K562 (cell line): ENCODE measurements at regions not wholly inside any gene's neighbourhood (a gene's known extent, or its start where the extent isn't known, plus 50 kb on each side); places are given as distances from the start of the nearest gene placed in this dataset.

Source experiments
- CTCFL ChIP-seq: IDR thresholded peaks from 2 replicates; pipeline ENCODE4 v1.6.1; 2011; ENCODE audit warnings: borderline replicate concordance, low read depth, mild to moderate bottlenecking, moderate library complexity, low read length; ENCODE audit not compliant: insufficient read depth, poor library complexity, severe bottlenecking
- GABPB1 ChIP-seq: sonication (generic); formaldehyde crosslinking; IDR thresholded peaks from 2 replicates; pipeline ENCODE4 v1.8.0; 2022; ENCODE audit warnings: mild to moderate bottlenecking, missing genetic modification reagents
- GTF3C2 ChIP-seq: IDR thresholded peaks from 3 replicates; pipeline ENCODE4 v1.6.1; 2011; ENCODE audit warnings: borderline replicate concordance, mild to moderate bottlenecking, moderate library complexity; ENCODE audit not compliant: insufficient read length; ENCODE audit errors: extremely low read depth
- JUND ChIP-seq, 2 experiments: IDR thresholded peaks; 2 replicates in 1 of 2; 3 replicates in 1 of 2; pipeline ENCODE4 v1.6.1; 2011; ENCODE audit warnings: borderline replicate concordance in 2 of 2, low read depth in 2 of 2, low read length in 2 of 2, improper control_type of control experiment in 1 of 2, missing biosample characterization in 1 of 2, missing genetic modification characterization in 1 of 2, missing genetic modification reagents in 1 of 2
- KLF10 ChIP-seq: fragments of 250-450 bp; sonication (Bioruptor Pico); IDR thresholded peaks from 2 replicates; pipeline ENCODE4 v1.6.1; 2021; ENCODE audit warnings: matching md5 sums
- LCOR ChIP-seq: sonication (generic); formaldehyde crosslinking; IDR thresholded peaks from 2 replicates; pipeline ENCODE4 v1.8.0; 2022; ENCODE audit warnings: mild to moderate bottlenecking, missing genetic modification reagents
- MAFK ChIP-seq: IDR thresholded peaks from 2 replicates; pipeline ENCODE4 v1.6.1; 2011; ENCODE audit warnings: low read length, improper control_type of control experiment
- ZNF12 ChIP-seq: sonication (generic); formaldehyde crosslinking; IDR thresholded peaks from 2 replicates; pipeline ENCODE4 v1.4.0; 2020; ENCODE audit warnings: mild to moderate bottlenecking, missing genetic modification reagents
- ZNF143 ChIP-seq: sonication (generic); formaldehyde crosslinking; IDR thresholded peaks from 2 replicates; pipeline ENCODE4 v1.9.0; 2022; ENCODE audit warnings: mild to moderate bottlenecking, missing genetic modification reagents
- ZNF41 ChIP-seq: fragments of 250-450 bp; sonication (Bioruptor Pico); conservative IDR thresholded peaks from 2 replicates; pipeline ENCODE4 v1.4.0; 2020; ENCODE audit warnings: mild to moderate bottlenecking
- ZNF75A ChIP-seq: fragments of 450-650 bp; formaldehyde crosslinking; IDR thresholded peaks from 2 replicates; pipeline ENCODE4 v1.4.0; 2020; ENCODE audit warnings: mild to moderate bottlenecking
- ZSCAN29 ChIP-seq: fragments of 450-650 bp; IDR thresholded peaks from 2 replicates; pipeline ENCODE4 v1.6.1; 2017
- TF ChIP-seq, protein P1 (sequence below): sonication (generic); formaldehyde crosslinking; IDR thresholded peaks from 2 replicates; pipeline ENCODE4 v1.8.0; 2023; ENCODE audit warnings: missing genetic modification reagents, mild to moderate bottlenecking, borderline replicate concordance
- TF ChIP-seq, protein P2 (sequence below): fragments of 250-450 bp; sonication (Bioruptor Pico); IDR thresholded peaks from 2 replicates; pipeline ENCODE4 v1.8.0; 2022; ENCODE audit warnings: inconsistent platforms, mild to moderate bottlenecking, moderate library complexity, borderline replicate concordance

GRCh38 chr2:216799873-216800431 lies 59.9 kb downstream of the TNP1 start (continued):
- no peak for TF ChIP-seq GTF3C2
- peak; percentile 70; the same call in 1 of the 2 replicates for TF ChIP-seq JUND (IDR thresholded peaks at IDR 0.05; ENCODE audit: borderline replicate concordance, low read depth, low read length)
- TF ChIP-seq JUND (tag; IDR thresholded peaks at IDR 0.05; ENCODE audit: borderline replicate concordance, low read depth, low read length), result peak; percentile 60; the same call in 2 of the 3 replicates
- no peak for TF ChIP-seq ZNF75A (CRISPR knock-in tag)
- TF ChIP-seq, protein P1, sequence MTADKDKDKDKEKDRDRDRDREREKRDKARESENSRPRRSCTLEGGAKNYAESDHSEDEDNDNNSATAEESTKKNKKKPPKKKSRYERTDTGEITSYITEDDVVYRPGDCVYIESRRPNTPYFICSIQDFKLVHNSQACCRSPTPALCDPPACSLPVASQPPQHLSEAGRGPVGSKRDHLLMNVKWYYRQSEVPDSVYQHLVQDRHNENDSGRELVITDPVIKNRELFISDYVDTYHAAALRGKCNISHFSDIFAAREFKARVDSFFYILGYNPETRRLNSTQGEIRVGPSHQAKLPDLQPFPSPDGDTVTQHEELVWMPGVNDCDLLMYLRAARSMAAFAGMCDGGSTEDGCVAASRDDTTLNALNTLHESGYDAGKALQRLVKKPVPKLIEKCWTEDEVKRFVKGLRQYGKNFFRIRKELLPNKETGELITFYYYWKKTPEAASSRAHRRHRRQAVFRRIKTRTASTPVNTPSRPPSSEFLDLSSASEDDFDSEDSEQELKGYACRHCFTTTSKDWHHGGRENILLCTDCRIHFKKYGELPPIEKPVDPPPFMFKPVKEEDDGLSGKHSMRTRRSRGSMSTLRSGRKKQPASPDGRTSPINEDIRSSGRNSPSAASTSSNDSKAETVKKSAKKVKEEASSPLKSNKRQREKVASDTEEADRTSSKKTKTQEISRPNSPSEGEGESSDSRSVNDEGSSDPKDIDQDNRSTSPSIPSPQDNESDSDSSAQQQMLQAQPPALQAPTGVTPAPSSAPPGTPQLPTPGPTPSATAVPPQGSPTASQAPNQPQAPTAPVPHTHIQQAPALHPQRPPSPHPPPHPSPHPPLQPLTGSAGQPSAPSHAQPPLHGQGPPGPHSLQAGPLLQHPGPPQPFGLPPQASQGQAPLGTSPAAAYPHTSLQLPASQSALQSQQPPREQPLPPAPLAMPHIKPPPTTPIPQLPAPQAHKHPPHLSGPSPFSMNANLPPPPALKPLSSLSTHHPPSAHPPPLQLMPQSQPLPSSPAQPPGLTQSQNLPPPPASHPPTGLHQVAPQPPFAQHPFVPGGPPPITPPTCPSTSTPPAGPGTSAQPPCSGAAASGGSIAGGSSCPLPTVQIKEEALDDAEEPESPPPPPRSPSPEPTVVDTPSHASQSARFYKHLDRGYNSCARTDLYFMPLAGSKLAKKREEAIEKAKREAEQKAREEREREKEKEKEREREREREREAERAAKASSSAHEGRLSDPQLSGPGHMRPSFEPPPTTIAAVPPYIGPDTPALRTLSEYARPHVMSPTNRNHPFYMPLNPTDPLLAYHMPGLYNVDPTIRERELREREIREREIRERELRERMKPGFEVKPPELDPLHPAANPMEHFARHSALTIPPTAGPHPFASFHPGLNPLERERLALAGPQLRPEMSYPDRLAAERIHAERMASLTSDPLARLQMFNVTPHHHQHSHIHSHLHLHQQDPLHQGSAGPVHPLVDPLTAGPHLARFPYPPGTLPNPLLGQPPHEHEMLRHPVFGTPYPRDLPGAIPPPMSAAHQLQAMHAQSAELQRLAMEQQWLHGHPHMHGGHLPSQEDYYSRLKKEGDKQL (CRISPR knock-in tag), result no peak
- TF ChIP-seq, protein P2, sequence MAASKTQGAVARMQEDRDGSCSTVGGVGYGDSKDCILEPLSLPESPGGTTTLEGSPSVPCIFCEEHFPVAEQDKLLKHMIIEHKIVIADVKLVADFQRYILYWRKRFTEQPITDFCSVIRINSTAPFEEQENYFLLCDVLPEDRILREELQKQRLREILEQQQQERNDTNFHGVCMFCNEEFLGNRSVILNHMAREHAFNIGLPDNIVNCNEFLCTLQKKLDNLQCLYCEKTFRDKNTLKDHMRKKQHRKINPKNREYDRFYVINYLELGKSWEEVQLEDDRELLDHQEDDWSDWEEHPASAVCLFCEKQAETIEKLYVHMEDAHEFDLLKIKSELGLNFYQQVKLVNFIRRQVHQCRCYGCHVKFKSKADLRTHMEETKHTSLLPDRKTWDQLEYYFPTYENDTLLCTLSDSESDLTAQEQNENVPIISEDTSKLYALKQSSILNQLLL (CRISPR knock-in tag), result no peak
- peak; percentile 75 for TF ChIP-seq MAFK
- no peak for TF ChIP-seq CTCFL
- TF ChIP-seq LCOR (CRISPR knock-in tag), result no peak
- TF ChIP-seq KLF10 (CRISPR knock-in tag), result no peak
- no peak for TF ChIP-seq ZNF12 (CRISPR knock-in tag)
- TF ChIP-seq GABPB1, result no peak
- no peak for TF ChIP-seq ZNF143 (CRISPR knock-in tag)
- no peak for TF ChIP-seq ZSCAN29
- no peak for TF ChIP-seq ZNF41 (CRISPR knock-in tag)
